ENCODE measurements at regions not wholly inside any gene's neighbourhood (a gene's known extent, or its start where the extent isn't known, plus 50 kb on each side); places are given as distances from the start of the nearest gene placed in this dataset.

- DNase-seq (ENCODE audit: low read depth), result no peak
- Histone ChIP-seq H3K4me2 (ENCODE audit: low read length) (no peak overlapping the region), H3K4me1 (ENCODE audit: insufficient read depth, low read length) (peaks cover 7% of the 10 kb centered on the region), H3K27me3 (ENCODE audit: insufficient read depth, low read length) (peaks cover 13% of the 10 kb centered on the region), H4K20me1 (ENCODE audit: insufficient read depth, low read length) (no peaks in the 10 kb centered on the region), H3K36me3 (ENCODE audit: insufficient read depth, low read length) (no peaks in the 10 kb centered on the region), H3K79me2 (ENCODE audit: insufficient read depth, low read length) (no peaks in the 10 kb centered on the region), H3K9me3 (ENCODE audit: insufficient read depth, low read depth, low read length) (no peaks in the 10 kb centered on the region), H2AFZ (ENCODE audit: low read depth, low read length) (no peak overlapping the region), H3K27ac (ENCODE audit: low read depth, low read length) (no peak overlapping the region), H3K9ac (ENCODE audit: low read length) (no peak overlapping the region), H3K4me3 (ENCODE audit: insufficient read depth, low read depth, low read length) (no peak overlapping the region)
- Mint-ChIP-seq H3K27ac (ENCODE audit: unreplicated experiment) (no peak overlapping the region), H3K4me3 (ENCODE audit: unreplicated experiment) (no peak overlapping the region), H3K4me1 (ENCODE audit: low read depth, unreplicated experiment) (peaks cover 10% of the 10 kb centered on the region), H3K36me3 (ENCODE audit: low read depth, unreplicated experiment) (peaks cover 2% of the 10 kb centered on the region), H3K9me3 (ENCODE audit: unreplicated experiment) (peaks cover 16% of the 10 kb centered on the region), H3K27me3 (ENCODE audit: low read depth, unreplicated experiment) (peaks cover 38% of the 10 kb centered on the region)
- no peak for FAIRE-seq
- TF ChIP-seq CTCF (IDR thresholded peaks at IDR 0.05; ENCODE audit: insufficient read depth, low read depth, low read length) (no peak), EZH2 (IDR thresholded peaks at IDR 0.05; ENCODE audit: insufficient read depth, low read length) (no peak)
Measured at GRCh38 chr17:83146347-83146746, 66.9 kb downstream of the METRNL start.

- H3K27ac ChIP-seq (ENCODE audit: low read depth, low read length), result no peak overlapping the region
- no peak for DNase-seq (ENCODE audit: low read depth)
- H3K36me3 ChIP-seq (ENCODE audit: insufficient read depth, low read length), result no peaks in the 10 kb centered on the region
- peaks cover 13% of the 10 kb centered on the region for H3K27me3 ChIP-seq (ENCODE audit: insufficient read depth, low read length)
- no peak for TF ChIP-seq CTCF (IDR thresholded peaks at IDR 0.05; ENCODE audit: insufficient read depth, low read depth, low read length)
- TF ChIP-seq EZH2 (IDR thresholded peaks at IDR 0.05; ENCODE audit: insufficient read depth, low read length), result no peak
- H3K9me3 ChIP-seq (ENCODE audit: insufficient read depth, low read depth, low read length), result no peaks in the 10 kb centered on the region
- peaks cover 15% of the 10 kb centered on the region for H3K4me1 ChIP-seq (ENCODE audit: insufficient read depth, low read length)
- Mint-ChIP-seq H3K9me3 (ENCODE audit: unreplicated experiment) (peaks cover 11% of the 10 kb centered on the region), H3K4me3 (ENCODE audit: unreplicated experiment) (no peak overlapping the region), H3K4me1 (ENCODE audit: low read depth, unreplicated experiment) (peaks cover 14% of the 10 kb centered on the region), H3K27me3 (ENCODE audit: low read depth, unreplicated experiment) (peaks cover 42% of the 10 kb centered on the region), H3K27ac (ENCODE audit: unreplicated experiment) (no peak overlapping the region), H3K36me3 (ENCODE audit: low read depth, unreplicated experiment) (peaks cover 2% of the 10 kb centered on the region)
- H3K9ac ChIP-seq (ENCODE audit: low read length), result no peak overlapping the region
- H3K4me2 ChIP-seq (ENCODE audit: low read length), result no peak overlapping the region
- FAIRE-seq, result no peak
- H4K20me1 ChIP-seq (ENCODE audit: insufficient read depth, low read length), result no peaks in the 10 kb centered on the region
- no peak overlapping the region for H3K4me3 ChIP-seq (ENCODE audit: insufficient read depth, low read depth, low read length)
- no peaks in the 10 kb centered on the region for H3K79me2 ChIP-seq (ENCODE audit: insufficient read depth, low read length)
- H2AFZ ChIP-seq (ENCODE audit: low read depth, low read length), result no peak overlapping the region
Measured at GRCh38 chr17:83147280-83147679, 67.9 kb downstream of the METRNL start.

- Histone ChIP-seq H3K9ac (ENCODE audit: low read length) (no peak overlapping the region), H3K4me1 (ENCODE audit: insufficient read depth, low read length) (peaks cover 15% of the 10 kb centered on the region), H3K27me3 (ENCODE audit: insufficient read depth, low read length) (peaks cover 13% of the 10 kb centered on the region), H3K27ac (ENCODE audit: low read depth, low read length) (no peak overlapping the region), H3K4me2 (ENCODE audit: low read length) (no peak overlapping the region), H4K20me1 (ENCODE audit: insufficient read depth, low read length) (no peaks in the 10 kb centered on the region), H3K4me3 (ENCODE audit: insufficient read depth, low read depth, low read length) (no peak overlapping the region), H2AFZ (ENCODE audit: low read depth, low read length) (no peak overlapping the region), H3K36me3 (ENCODE audit: insufficient read depth, low read length) (no peaks in the 10 kb centered on the region), H3K79me2 (ENCODE audit: insufficient read depth, low read length) (no peaks in the 10 kb centered on the region), H3K9me3 (ENCODE audit: insufficient read depth, low read depth, low read length) (no peaks in the 10 kb centered on the region)
- FAIRE-seq, result no peak
- Mint-ChIP-seq H3K4me1 (ENCODE audit: low read depth, unreplicated experiment) (peaks cover 14% of the 10 kb centered on the region), H3K9me3 (ENCODE audit: unreplicated experiment) (peaks cover 8% of the 10 kb centered on the region), H3K27ac (ENCODE audit: unreplicated experiment) (no peak overlapping the region), H3K4me3 (ENCODE audit: unreplicated experiment) (no peak overlapping the region), H3K36me3 (ENCODE audit: low read depth, unreplicated experiment) (peaks cover 2% of the 10 kb centered on the region), H3K27me3 (ENCODE audit: low read depth, unreplicated experiment) (peaks cover 47% of the 10 kb centered on the region)
- no peak for DNase-seq (ENCODE audit: low read depth)
- no peak for TF ChIP-seq CTCF (IDR thresholded peaks at IDR 0.05; ENCODE audit: insufficient read depth, low read depth, low read length)
Measured at GRCh38 chr17:83148317-83149028, 69.1 kb downstream of the METRNL start.

Measured in astrocyte (in vitro differentiated cells and primary cell).